ENCODE measurements at regions not wholly inside any gene's neighbourhood (a gene's known extent, or its start where the extent isn't known, plus 50 kb on each side); places are given as distances from the start of the nearest gene placed in this dataset.

GRCh38 chr9:91158946-91159345 lies 202.8 kb downstream of the AUH start:
- TF ChIP-seq CTCF (IDR thresholded peaks at IDR 0.05) (no peak), EZH2 (IDR thresholded peaks at IDR 0.05; ENCODE audit: borderline replicate concordance, insufficient read depth, low read depth, low read length, poor library complexity, severe bottlenecking) (no peak)
- Mint-ChIP-seq H3K4me3 (no peak overlapping the region), H3K9me3 (ENCODE audit: insufficient read depth) (no peaks in the 10 kb centered on the region), H3K27me3 (no peaks in the 10 kb centered on the region), H3K27ac (no peak overlapping the region), H3K4me1 (peaks cover 20% of the 10 kb centered on the region)
- Histone ChIP-seq H2AFZ (ENCODE audit: insufficient read depth, low read depth, low read length, poor library complexity, severe bottlenecking) (no peak overlapping the region), H3K36me3 (replicated peaks in 1 of 2; ENCODE audit: control extremely low read depth in 1 of 2, control insufficient read depth in 1 of 2, extremely low read depth in 1 of 2, insufficient read depth in 2 of 2, low read length in 1 of 2) (no peaks in the 10 kb centered on the region), H3K4me1 (ENCODE audit: control insufficient read depth in 2 of 2, insufficient read depth in 2 of 2, low read length in 2 of 2) (peaks cover 19 to 20% of the 10 kb centered on the region in 2 donors), H3K9ac (ENCODE audit: low read length) (no peak overlapping the region), H3K4me3 (ENCODE audit: control extremely low read depth in 1 of 5, extremely low read depth in 1 of 5, insufficient read depth in 1 of 5, low read depth in 2 of 5, low read length in 4 of 5) (no peak overlapping the region), H3K9me3 (ENCODE audit: control extremely low read depth in 1 of 3, control insufficient read depth in 2 of 3, insufficient read depth in 1 of 3, low read length in 2 of 3) (peaks cover 0 to 8% (median 0%) of the 10 kb centered on the region in 3 donors), H3K79me2 (ENCODE audit: control insufficient read depth, insufficient read depth, low read length) (no peaks in the 10 kb centered on the region), H3K27me3 (replicated peaks in 1 of 4; ENCODE audit: control extremely low read depth in 1 of 4, control insufficient read depth in 3 of 4, insufficient read depth in 4 of 4, low read length in 3 of 4) (no peaks in the 10 kb centered on the region), H4K20me1 (ENCODE audit: control insufficient read depth, insufficient read depth, low read length, poor library complexity, severe bottlenecking) (no peaks in the 10 kb centered on the region), H3K27ac (ENCODE audit: low read length in 2 of 2) (no peak overlapping the region), H3K4me2 (replicated peaks; ENCODE audit: low read depth, low read length, poor library complexity, severe bottlenecking) (no peak overlapping the region)
- intact Hi-C loops (cut with micrococcal nuclease): no loop called here
- DNase-seq (no peak), ATAC-seq (ENCODE audit: low read depth) (no peak)
- WGBS (ENCODE audit: insufficient coverage): 100% methylated on average over 1 of the region's 3 CpGs
- ChIA-PET POLR2A (no interaction called here), CTCF (no interaction called here)

DNA sequence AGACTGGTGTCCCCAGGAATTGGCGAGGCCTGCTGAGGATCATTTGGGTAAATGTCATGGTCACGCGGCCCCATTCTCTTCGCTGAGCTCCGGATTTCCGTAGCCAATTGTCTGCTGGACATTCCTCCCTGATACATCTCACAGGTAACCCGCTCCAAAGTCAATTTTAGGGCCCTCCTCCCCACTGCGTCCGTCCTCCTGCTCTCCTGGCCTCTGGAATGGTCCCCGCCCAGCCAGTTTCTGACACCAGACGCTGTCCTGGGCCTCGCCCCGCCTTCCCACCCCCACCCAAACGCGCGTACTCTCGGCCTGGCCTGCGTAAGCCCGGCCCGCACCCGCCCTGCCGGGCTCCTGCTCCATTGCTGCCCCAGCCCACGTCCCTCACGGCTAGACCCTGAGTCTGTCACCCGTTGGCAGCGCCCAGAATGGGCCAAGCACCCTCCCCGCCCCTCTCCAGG lies 202.0 kb downstream of the AUH start:
- Histone ChIP-seq H3K9ac (ENCODE audit: low read length) (no peak overlapping the region), H3K4me1 (ENCODE audit: control insufficient read depth in 2 of 2, insufficient read depth in 2 of 2, low read length in 2 of 2) (peaks cover 27 to 28% of the 10 kb centered on the region in 2 donors), H3K79me2 (ENCODE audit: control insufficient read depth, insufficient read depth, low read length) (no peaks in the 10 kb centered on the region), H3K27me3 (replicated peaks in 1 of 4; ENCODE audit: control extremely low read depth in 1 of 4, control insufficient read depth in 3 of 4, insufficient read depth in 4 of 4, low read length in 3 of 4) (no peaks in the 10 kb centered on the region), H3K27ac (ENCODE audit: low read length in 2 of 2) (no peak overlapping the region), H2AFZ (ENCODE audit: insufficient read depth, low read depth, low read length, poor library complexity, severe bottlenecking) (no peak overlapping the region), H3K4me3 (ENCODE audit: control extremely low read depth in 1 of 5, extremely low read depth in 1 of 5, insufficient read depth in 1 of 5, low read depth in 2 of 5, low read length in 4 of 5) (no peak overlapping the region), H4K20me1 (ENCODE audit: control insufficient read depth, insufficient read depth, low read length, poor library complexity, severe bottlenecking) (no peaks in the 10 kb centered on the region), H3K9me3 (ENCODE audit: control extremely low read depth in 1 of 3, control insufficient read depth in 2 of 3, insufficient read depth in 1 of 3, low read length in 2 of 3) (peaks cover 0 to 6% (median 0%) of the 10 kb centered on the region in 3 donors), H3K36me3 (replicated peaks in 1 of 2; ENCODE audit: control extremely low read depth in 1 of 2, control insufficient read depth in 1 of 2, extremely low read depth in 1 of 2, insufficient read depth in 2 of 2, low read length in 1 of 2) (no peaks in the 10 kb centered on the region), H3K4me2 (replicated peaks; ENCODE audit: low read depth, low read length, poor library complexity, severe bottlenecking) (no peak overlapping the region)
- Mint-ChIP-seq H3K27me3 (no peaks in the 10 kb centered on the region), H3K27ac (no peak overlapping the region), H3K4me1 (peaks cover 28% of the 10 kb centered on the region), H3K9me3 (ENCODE audit: insufficient read depth) (no peaks in the 10 kb centered on the region), H3K4me3 (no peak overlapping the region)
- POLR2A ChIA-PET: no interaction called here
- TF ChIP-seq EZH2 (IDR thresholded peaks at IDR 0.05; ENCODE audit: borderline replicate concordance, insufficient read depth, low read depth, low read length, poor library complexity, severe bottlenecking): no peak
- no peak for TF ChIP-seq CTCF (IDR thresholded peaks at IDR 0.05)
- intact Hi-C loops (cut with micrococcal nuclease): loop anchor here (5.0 kb wide), 1 partner anchor 48 kb away; no protein-coding TSS in a partner anchor
- no peak for DNase-seq
- CTCF ChIA-PET: no interaction called here
- 95% methylated on average over 17 of the region's 27 CpGs for WGBS (ENCODE audit: insufficient coverage)
- no peak for ATAC-seq (ENCODE audit: low read depth)
